ENCODE measurements at regions not wholly inside any gene's neighbourhood (a gene's known extent, or its start where the extent isn't known, plus 50 kb on each side); places are given as distances from the start of the nearest gene placed in this dataset.
A peak's percentile ranks its signal among the peaks of the same experiment; 100 is the strongest.

DNA sequence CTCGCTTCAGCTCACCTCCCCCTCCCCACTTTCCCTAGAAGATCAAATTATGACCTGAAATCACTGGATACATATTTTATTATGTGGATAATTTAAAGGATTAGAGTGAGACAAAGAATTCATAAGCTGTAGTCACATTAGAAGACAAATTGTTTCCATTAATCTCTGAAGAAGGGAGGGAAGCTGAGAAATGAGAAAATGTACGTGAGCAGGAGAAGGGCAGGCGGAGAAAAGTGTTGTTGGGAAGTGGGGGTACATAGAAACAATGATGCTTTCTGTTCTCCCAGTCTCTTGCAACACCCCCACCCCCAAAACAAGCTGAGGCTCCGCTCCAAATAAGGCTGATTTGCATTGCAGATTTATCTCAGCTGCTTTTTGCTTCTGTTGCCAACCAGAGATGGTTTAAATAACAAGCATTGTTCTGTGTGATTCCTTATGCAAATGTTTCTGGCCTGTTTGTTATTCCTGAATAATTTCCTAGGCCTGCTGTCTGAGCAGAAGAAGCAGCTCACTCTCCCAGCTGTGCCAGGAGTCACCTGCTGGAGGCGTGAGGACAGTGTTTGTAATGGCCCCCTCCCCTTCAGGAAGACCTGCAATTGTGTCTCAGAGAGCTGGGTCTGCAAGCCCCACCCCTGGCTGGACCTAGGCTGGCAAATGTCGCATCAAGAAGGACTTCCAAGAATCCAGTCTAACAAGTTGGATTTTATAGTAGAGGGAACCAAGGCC, 121.8 kb upstream of the TNR start:
- Histone ChIP-seq H3K36me3 (no peaks in the 10 kb centered on the region), H3K9me3 (no peaks in the 10 kb centered on the region), H3K4me1 (peaks cover 0 to 15% (median 0%) of the 10 kb centered on the region in 4 donors), H3K27me3 (no peaks in the 10 kb centered on the region), H3K4me3 (no peak overlapping the region), H3K27ac (no peak overlapping the region)
- TF ChIP-seq, protein P1, sequence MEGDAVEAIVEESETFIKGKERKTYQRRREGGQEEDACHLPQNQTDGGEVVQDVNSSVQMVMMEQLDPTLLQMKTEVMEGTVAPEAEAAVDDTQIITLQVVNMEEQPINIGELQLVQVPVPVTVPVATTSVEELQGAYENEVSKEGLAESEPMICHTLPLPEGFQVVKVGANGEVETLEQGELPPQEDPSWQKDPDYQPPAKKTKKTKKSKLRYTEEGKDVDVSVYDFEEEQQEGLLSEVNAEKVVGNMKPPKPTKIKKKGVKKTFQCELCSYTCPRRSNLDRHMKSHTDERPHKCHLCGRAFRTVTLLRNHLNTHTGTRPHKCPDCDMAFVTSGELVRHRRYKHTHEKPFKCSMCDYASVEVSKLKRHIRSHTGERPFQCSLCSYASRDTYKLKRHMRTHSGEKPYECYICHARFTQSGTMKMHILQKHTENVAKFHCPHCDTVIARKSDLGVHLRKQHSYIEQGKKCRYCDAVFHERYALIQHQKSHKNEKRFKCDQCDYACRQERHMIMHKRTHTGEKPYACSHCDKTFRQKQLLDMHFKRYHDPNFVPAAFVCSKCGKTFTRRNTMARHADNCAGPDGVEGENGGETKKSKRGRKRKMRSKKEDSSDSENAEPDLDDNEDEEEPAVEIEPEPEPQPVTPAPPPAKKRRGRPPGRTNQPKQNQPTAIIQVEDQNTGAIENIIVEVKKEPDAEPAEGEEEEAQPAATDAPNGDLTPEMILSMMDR (IDR thresholded peaks at IDR 0.05) = no peak
- TF ChIP-seq POLR2A (IDR thresholded peaks at IDR 0.05) = no peak
- no peak for DNase-seq

DNA sequence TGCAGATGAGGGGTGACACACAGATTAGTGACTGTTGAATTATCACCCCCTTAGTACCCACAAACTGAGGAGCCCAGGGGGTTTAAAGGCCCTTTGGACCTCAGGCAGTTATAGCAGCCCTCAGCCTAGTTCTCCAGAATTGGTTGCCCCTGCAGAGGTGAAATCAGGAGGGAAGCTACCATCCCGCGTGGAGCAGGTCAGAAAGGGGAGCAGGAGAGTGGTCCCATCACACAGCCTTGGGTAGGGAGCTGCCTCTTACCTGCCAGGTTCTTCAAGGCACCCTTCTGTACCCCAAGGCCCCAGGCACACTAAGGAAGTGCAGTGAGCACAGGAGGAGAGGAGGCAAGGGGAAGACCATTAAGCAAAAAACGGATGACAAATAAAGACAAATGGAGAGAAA, 121.2 kb upstream of the TNR start:
- peaks cover 0 to 15% (median 0%) of the 10 kb centered on the region in 4 donors for H3K4me1 ChIP-seq

DNA sequence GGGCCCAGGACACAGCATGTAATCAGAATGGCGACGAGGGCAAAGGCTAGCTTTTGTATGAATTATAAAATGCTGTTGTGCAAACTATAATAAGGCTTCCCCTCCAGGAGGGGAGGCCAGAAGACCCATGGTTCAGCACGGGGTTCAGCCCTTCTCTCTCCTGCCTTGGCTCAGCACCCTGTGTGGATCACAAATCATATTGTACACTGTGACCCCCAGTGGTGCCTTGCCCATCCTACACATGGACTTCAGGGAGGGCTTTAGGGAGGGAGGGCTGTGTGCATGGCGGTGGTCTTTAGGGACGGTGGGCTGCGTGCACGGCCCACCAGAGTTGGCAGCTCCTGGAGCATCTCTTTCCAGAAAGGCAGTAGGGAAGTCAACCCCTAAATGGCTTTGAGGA, 120.8 kb upstream of the TNR start:
- Histone ChIP-seq H3K27ac (no peak overlapping the region), H3K4me3 (no peak overlapping the region), H3K36me3 (no peaks in the 10 kb centered on the region), H3K27me3 (no peaks in the 10 kb centered on the region), H3K9me3 (no peaks in the 10 kb centered on the region), H3K4me1 (peaks cover 0 to 15% (median 0%) of the 10 kb centered on the region in 4 donors)
- TF ChIP-seq, protein P1 (IDR thresholded peaks at IDR 0.05) = no peak
- TF ChIP-seq POLR2A (IDR thresholded peaks at IDR 0.05) = no peak
- DNase-seq = no peak

More for the DNA sequence above, 121.2 kb upstream of the TNR start:
- H3K27me3 ChIP-seq = no peaks in the 10 kb centered on the region
- no peak for TF ChIP-seq POLR2A (IDR thresholded peaks at IDR 0.05)
- TF ChIP-seq, protein P1 (IDR thresholded peaks at IDR 0.05) = no peak
- no peak overlapping the region for H3K27ac ChIP-seq
- no peaks in the 10 kb centered on the region for H3K9me3 ChIP-seq
- no peak for DNase-seq
- no peaks in the 10 kb centered on the region for H3K36me3 ChIP-seq
- H3K4me3 ChIP-seq = no peak overlapping the region

DNA sequence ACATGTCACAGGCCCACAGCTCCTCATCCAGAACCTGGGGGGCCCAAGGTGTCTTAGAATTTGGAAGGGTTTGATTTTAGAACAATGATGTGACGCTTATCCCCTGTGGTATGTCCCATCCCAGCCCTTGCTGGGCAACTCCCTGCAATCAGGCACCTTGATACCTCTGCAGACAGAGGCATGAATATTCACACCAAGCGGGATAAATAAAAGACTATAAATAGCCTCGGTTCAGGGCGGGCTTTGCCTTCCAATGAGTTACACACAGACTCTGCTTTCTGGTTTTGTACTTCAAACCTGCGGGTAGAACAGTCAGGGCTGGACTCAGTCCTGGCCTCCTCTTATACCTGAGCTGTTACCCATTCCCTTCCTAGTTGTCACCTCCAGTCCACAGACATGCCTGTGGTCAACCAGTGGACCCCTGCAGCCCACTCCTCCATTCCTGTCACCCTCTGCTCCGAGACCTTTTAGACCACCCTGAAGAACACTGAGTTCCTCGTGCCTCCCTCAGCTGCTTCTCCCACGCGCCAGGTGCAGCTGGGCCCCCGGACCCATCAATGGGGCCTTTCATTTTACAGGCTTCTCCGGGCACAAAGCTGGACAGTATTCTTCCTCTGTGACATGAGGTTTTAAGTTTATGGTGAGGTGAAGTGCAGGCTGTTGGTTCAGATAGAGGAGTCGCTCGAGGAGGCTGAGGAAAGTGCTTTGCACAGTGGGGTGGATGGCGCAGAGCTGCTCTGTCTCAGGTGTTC, 120.1 kb upstream of the TNR start:
- Histone ChIP-seq H3K4me3 (no peak overlapping the region), H3K36me3 (no peaks in the 10 kb centered on the region), H3K27me3 (no peaks in the 10 kb centered on the region), H3K27ac (no peak overlapping the region), H3K4me1 (peaks cover 0 to 15% (median 0%) of the 10 kb centered on the region in 4 donors), H3K9me3 (no peaks in the 10 kb centered on the region)
- DNase-seq = no peak
- TF ChIP-seq POLR2A (IDR thresholded peaks at IDR 0.05) = no peak
- TF ChIP-seq, protein P1 (IDR thresholded peaks at IDR 0.05) = no peak

DNA sequence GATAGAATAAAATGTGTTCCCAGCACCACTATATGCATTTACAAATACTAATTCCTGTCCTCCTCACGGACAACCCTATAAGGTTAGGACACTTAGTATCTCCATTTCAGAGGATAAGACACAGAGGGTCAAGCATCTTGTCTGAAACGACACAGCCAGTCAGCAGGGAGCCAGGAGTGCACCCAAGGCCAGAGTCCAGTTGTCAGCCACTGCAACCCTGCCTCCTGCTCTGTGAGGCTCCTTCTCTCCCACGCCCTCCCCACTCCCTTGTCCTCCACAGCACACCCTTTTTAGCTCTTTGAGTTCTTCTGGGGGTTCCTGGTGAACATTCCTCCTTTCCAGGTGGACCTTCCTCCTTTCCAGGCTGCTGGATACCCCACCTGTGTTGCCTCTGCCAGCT, 119.0 kb upstream of the TNR start:
- DNase-seq = peak in 1 of 3 donors; percentile 61
- TF ChIP-seq POLR2A (IDR thresholded peaks at IDR 0.05) = no peak
- TF ChIP-seq, protein P1 (IDR thresholded peaks at IDR 0.05) = no peak
- Histone ChIP-seq H3K4me1 (peaks cover 0 to 15% (median 0%) of the 10 kb centered on the region in 4 donors), H3K4me3 (no peak overlapping the region), H3K9me3 (no peaks in the 10 kb centered on the region), H3K27me3 (no peaks in the 10 kb centered on the region), H3K36me3 (no peaks in the 10 kb centered on the region), H3K27ac (no peak overlapping the region)
